DOHH2 (cell line): ENCODE measurements at regions not wholly inside any gene's neighbourhood (a gene's known extent, or its start where the extent isn't known, plus 50 kb on each side); places are given as distances from the start of the nearest gene placed in this dataset.

Experiments used
- H3F3A ChIP-seq: fragments of 200-600 bp; sonication (generic), shearing (Covaris generic); 2 replicates; pipeline ENCODE4 v1.6.0; 2016; ENCODE audit warnings: antibody characterized with exemption, mild to moderate bottlenecking; ENCODE audit not compliant: control insufficient read depth, insufficient read depth
- H3K27ac ChIP-seq: fragments of 200-600 bp; sonication (generic); 2 replicates; pipeline ENCODE4 v1.5.1; 2014; ENCODE audit warnings: low read depth, mild to moderate bottlenecking, low read length, moderate library complexity
- H3K27me3 ChIP-seq: fragments of 200-600 bp; sonication (generic); 2 replicates; pipeline ENCODE4 v1.6.1; 2014; ENCODE audit warnings: mild to moderate bottlenecking, low read length, mixed read lengths; ENCODE audit not compliant: control insufficient read depth
- H3K36me3 ChIP-seq: fragments of 200-600 bp; sonication (generic); 2 replicates; pipeline ENCODE4 v1.6.1; 2014; ENCODE audit warnings: mild to moderate bottlenecking, low read length, moderate library complexity, mixed read lengths; ENCODE audit not compliant: control insufficient read depth
- H3K4me1 ChIP-seq: fragments of 200-600 bp; sonication (generic); 2 replicates; pipeline ENCODE4 v1.6.1; 2014; ENCODE audit warnings: mild to moderate bottlenecking, low read length, mixed read lengths; ENCODE audit not compliant: control insufficient read depth
- H3K4me2 ChIP-seq: fragments of 200-600 bp; sonication (generic); 2 replicates; pipeline ENCODE4 v1.6.0; 2014; ENCODE audit warnings: mild to moderate bottlenecking, low read length, moderate library complexity
- H3K4me3 ChIP-seq: fragments of 200-600 bp; sonication (generic); 2 replicates; pipeline ENCODE4 v1.5.1; 2014; ENCODE audit warnings: mild to moderate bottlenecking, low read length, mixed read lengths
- H3K79me2 ChIP-seq: fragments of 200-600 bp; sonication (generic); 2 replicates; pipeline ENCODE4 v1.6.1; 2014; ENCODE audit warnings: mild to moderate bottlenecking, low read length, mixed read lengths; ENCODE audit not compliant: control insufficient read depth
- H3K9me2 ChIP-seq: fragments of 200-600 bp; sonication (generic); replicated peaks from 2 replicates; pipeline ENCODE4 v1.6.1; 2014; ENCODE audit warnings: mild to moderate bottlenecking, low read length, mixed read lengths; ENCODE audit not compliant: control insufficient read depth
- H3K9me3 ChIP-seq: fragments of 200-600 bp; sonication (generic); 2 replicates; pipeline ENCODE4 v1.6.1; 2014; ENCODE audit warnings: antibody characterized with exemption, low read length, mixed read lengths; ENCODE audit not compliant: control insufficient read depth, insufficient read depth
- H4K20me1 ChIP-seq: fragments of 200-600 bp; sonication (generic); 2 replicates; pipeline ENCODE4 v1.6.0; 2014; ENCODE audit warnings: low read depth, mild to moderate bottlenecking, antibody characterized with exemption, low read length, moderate library complexity; ENCODE audit not compliant: control insufficient read depth, insufficient read depth
- CTCF ChIP-seq: fragments of 200-600 bp; sonication (generic); IDR thresholded peaks from one replicate; pipeline ENCODE4 v1.5.1; 2014; ENCODE audit warnings: antibody characterized with exemption, mild to moderate bottlenecking, low read depth, low read length; ENCODE audit not compliant: poor library complexity, severe bottlenecking
- EZH2phosphoT487 ChIP-seq: fragments of 200-600 bp; sonication (generic); IDR thresholded peaks from 2 replicates; pipeline ENCODE4 v1.6.1; 2017; ENCODE audit warnings: borderline replicate concordance, mild to moderate bottlenecking, antibody characterized with exemption, low read length, moderate library complexity, mixed read lengths

GRCh38 chr20:4593149-4593525 lies 93.1 kb upstream of the PRNP start:
- Histone ChIP-seq H3K27me3 (peaks cover 16% of the 10 kb centered on the region; the same call in 1 of the 2 replicates), H3K27ac (no peak overlapping the region), H3K79me2 (no peaks in the 10 kb centered on the region), H3K36me3 (no peaks in the 10 kb centered on the region), H3K4me2 (peak overlapping the region; percentile 74; the same call in 1 of the 2 replicates), H3K4me3 (no peak overlapping the region), H3K9me3 (no peaks in the 10 kb centered on the region), H3K4me1 (peaks cover 9% of the 10 kb centered on the region), H3K9me2 (no peaks in the 10 kb centered on the region), H4K20me1 (no peaks in the 10 kb centered on the region), H3F3A (no peaks in the 10 kb centered on the region)
- TF ChIP-seq EZH2phosphoT487: no peak
- TF ChIP-seq CTCF: no peak

DNA sequence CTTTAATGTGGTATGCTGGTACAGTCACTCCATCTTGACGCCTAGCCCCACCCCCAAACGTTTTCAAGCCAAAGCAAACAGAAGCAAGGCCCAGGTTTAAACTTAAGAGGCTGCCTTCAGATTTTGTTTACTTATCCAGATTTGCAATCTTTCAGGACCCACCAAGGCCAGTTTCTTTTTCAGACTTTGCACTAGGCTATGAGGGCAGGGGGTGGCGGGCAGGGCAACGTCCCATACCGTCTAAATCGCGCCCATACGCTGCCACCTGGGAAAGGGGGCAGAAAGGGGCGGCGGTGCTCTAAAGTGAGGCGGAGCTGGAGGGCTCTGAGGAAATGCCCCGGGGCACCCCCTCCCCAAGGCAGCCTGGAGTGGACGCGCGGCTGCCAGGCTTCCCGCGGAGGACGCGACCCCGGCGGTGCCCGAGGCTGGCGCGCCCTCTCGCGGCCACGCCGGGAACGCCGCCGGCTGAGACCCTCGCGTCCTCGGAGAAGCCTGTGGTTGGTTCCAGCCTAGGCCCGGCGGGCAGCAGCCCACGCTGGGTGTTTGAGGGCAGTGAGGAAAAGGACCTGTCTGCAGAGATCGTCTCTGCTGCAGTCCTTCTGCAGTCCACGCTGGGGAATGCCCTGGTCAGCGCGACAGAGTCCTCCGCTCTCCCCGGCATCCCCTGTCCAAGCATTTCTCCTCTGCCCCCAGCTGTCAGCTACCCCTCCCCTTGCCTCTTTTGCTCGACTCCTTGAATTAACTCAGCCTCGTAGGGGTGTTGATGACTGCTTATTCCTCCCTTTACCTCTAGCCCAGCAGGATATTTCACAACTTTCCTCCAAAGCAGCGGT lies 93.7 kb upstream of the PRNP start:
- no peaks in the 10 kb centered on the region for H3K79me2 ChIP-seq
- H4K20me1 ChIP-seq: no peaks in the 10 kb centered on the region
- no peaks in the 10 kb centered on the region for H3K9me2 ChIP-seq
- H3K27ac ChIP-seq: no peak overlapping the region
- H3K4me3 ChIP-seq: peak overlapping the region; percentile 66
- H3K4me1 ChIP-seq: peaks cover 9% of the 10 kb centered on the region
- TF ChIP-seq EZH2phosphoT487 (no peak), CTCF (peak; percentile 94)
- peaks cover 16% of the 10 kb centered on the region; the same call in 1 of the 2 replicates for H3K27me3 ChIP-seq
- no peaks in the 10 kb centered on the region for H3K9me3 ChIP-seq
- H3K36me3 ChIP-seq: no peaks in the 10 kb centered on the region
- no peaks in the 10 kb centered on the region for H3F3A ChIP-seq
- peak overlapping the region; percentile 74 for H3K4me2 ChIP-seq

GRCh38 chr20:4591975-4592315 lies 94.3 kb upstream of the PRNP start:
- Histone ChIP-seq H3K36me3 (no peaks in the 10 kb centered on the region), H3F3A (no peaks in the 10 kb centered on the region), H3K27me3 (peaks cover 12% of the 10 kb centered on the region; the same call in 1 of the 2 replicates), H3K4me3 (peak overlapping the region; percentile 66; the same call in 1 of the 2 replicates), H3K9me2 (no peaks in the 10 kb centered on the region), H3K4me2 (peak overlapping the region; percentile 74), H3K4me1 (peaks cover 9% of the 10 kb centered on the region), H3K27ac (no peak overlapping the region), H4K20me1 (no peaks in the 10 kb centered on the region), H3K9me3 (no peaks in the 10 kb centered on the region), H3K79me2 (no peaks in the 10 kb centered on the region)
- TF ChIP-seq EZH2phosphoT487 (no peak), CTCF (no peak)
